ENCODE measurements at regions not wholly inside any gene's neighbourhood (a gene's known extent, or its start where the extent isn't known, plus 50 kb on each side); places are given as distances from the start of the nearest gene placed in this dataset.

DNA sequence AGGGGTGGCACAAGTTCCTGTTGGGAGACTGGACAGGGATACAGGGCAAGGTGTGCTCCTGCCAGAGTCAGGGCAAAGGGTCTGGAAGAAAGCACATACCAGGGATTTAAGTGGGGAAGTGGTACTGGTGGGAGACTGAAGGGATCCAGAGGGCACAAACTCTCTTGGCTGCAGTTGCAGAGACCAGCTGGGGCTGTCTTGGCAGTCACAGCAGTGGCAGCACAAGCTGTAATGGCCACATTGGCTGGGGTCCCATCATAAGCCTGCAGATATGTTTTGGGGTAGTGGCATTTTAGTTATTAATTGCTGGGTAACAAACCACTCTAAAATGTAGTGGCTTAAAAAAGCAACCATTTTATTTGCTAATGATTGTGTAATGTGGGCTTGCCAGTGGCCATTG lies 492.2 kb downstream of the ENC1 start:
- TF ChIP-seq, protein P1, sequence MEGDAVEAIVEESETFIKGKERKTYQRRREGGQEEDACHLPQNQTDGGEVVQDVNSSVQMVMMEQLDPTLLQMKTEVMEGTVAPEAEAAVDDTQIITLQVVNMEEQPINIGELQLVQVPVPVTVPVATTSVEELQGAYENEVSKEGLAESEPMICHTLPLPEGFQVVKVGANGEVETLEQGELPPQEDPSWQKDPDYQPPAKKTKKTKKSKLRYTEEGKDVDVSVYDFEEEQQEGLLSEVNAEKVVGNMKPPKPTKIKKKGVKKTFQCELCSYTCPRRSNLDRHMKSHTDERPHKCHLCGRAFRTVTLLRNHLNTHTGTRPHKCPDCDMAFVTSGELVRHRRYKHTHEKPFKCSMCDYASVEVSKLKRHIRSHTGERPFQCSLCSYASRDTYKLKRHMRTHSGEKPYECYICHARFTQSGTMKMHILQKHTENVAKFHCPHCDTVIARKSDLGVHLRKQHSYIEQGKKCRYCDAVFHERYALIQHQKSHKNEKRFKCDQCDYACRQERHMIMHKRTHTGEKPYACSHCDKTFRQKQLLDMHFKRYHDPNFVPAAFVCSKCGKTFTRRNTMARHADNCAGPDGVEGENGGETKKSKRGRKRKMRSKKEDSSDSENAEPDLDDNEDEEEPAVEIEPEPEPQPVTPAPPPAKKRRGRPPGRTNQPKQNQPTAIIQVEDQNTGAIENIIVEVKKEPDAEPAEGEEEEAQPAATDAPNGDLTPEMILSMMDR (IDR thresholded peaks at IDR 0.05) = no peak
- H3K9me3 ChIP-seq = no peaks in the 10 kb centered on the region
- no peaks in the 10 kb centered on the region for H3K27me3 ChIP-seq
- intact Hi-C loops (cut with DNase I) = no loop called here
- H3K27ac ChIP-seq = no peak overlapping the region
- H3K36me3 ChIP-seq = no peaks in the 10 kb centered on the region
- H3K9ac ChIP-seq (ENCODE audit: low read depth in 2 of 2, low read length in 2 of 2) = no peak overlapping the region
- no peak for DNase-seq
- no peaks in the 10 kb centered on the region for H3K4me1 ChIP-seq
- H3K4me3 ChIP-seq = no peak overlapping the region

DNA sequence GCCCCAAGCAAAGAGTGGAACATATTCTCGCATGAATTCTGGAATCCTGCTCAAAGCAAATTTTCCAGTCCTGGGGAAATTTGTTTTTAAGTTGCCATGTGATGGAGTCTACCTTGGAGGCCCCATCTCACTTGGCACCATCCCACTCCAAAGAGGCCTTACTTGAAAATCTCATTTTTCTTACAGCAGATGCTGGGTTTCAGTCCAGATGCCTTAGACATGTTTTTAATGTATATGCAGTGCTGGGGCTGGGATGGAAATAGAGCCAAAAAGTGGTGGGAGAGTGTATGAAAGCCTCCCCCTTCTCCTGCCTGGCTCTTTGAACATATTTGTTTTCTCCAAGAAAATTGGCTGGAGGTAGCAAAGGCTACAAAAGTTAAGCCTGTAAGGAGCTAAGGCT lies 493.7 kb downstream of the ENC1 start:
- H3K4me3 ChIP-seq = no peak overlapping the region
- no peaks in the 10 kb centered on the region for H3K9me3 ChIP-seq
- intact Hi-C loops (cut with DNase I) = no loop called here
- H3K9ac ChIP-seq (ENCODE audit: low read depth in 2 of 2, low read length in 2 of 2) = no peak overlapping the region
- no peak overlapping the region for H3K27ac ChIP-seq
- H3K4me1 ChIP-seq = no peaks in the 10 kb centered on the region
- H3K27me3 ChIP-seq = no peaks in the 10 kb centered on the region
- TF ChIP-seq, protein P1 (IDR thresholded peaks at IDR 0.05) = no peak
- no peaks in the 10 kb centered on the region for H3K36me3 ChIP-seq
- DNase-seq = no peak

DNA sequence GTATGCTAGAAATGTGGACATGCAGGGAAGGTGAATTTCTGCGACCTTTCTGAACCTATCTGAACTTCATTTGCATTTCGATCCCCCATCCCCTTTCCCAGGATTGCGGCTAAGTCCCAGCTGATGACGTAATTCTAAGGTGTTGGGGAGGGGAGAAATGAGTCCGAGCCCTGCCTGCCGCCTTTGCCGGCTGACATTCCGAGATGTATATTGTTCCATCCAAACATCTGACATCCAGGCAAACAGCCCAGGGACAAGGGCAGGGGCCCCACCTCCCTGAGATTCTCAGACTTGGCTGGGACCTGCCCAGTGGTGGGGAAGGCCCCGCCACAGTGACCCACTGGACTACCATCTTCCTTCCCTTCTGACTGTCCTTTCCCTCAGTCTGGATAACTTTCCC lies 494.6 kb downstream of the ENC1 start:
- no peaks in the 10 kb centered on the region for H3K36me3 ChIP-seq
- no peaks in the 10 kb centered on the region for H3K9me3 ChIP-seq
- H3K4me1 ChIP-seq = no peaks in the 10 kb centered on the region
- no peak overlapping the region for H3K4me3 ChIP-seq
- DNase-seq = no peak
- H3K9ac ChIP-seq (ENCODE audit: low read depth in 2 of 2, low read length in 2 of 2) = no peak overlapping the region
- intact Hi-C loops (cut with DNase I) = no loop called here
- H3K27me3 ChIP-seq = no peaks in the 10 kb centered on the region
- no peak overlapping the region for H3K27ac ChIP-seq
- TF ChIP-seq, protein P1 (IDR thresholded peaks at IDR 0.05) = no peak

DNA sequence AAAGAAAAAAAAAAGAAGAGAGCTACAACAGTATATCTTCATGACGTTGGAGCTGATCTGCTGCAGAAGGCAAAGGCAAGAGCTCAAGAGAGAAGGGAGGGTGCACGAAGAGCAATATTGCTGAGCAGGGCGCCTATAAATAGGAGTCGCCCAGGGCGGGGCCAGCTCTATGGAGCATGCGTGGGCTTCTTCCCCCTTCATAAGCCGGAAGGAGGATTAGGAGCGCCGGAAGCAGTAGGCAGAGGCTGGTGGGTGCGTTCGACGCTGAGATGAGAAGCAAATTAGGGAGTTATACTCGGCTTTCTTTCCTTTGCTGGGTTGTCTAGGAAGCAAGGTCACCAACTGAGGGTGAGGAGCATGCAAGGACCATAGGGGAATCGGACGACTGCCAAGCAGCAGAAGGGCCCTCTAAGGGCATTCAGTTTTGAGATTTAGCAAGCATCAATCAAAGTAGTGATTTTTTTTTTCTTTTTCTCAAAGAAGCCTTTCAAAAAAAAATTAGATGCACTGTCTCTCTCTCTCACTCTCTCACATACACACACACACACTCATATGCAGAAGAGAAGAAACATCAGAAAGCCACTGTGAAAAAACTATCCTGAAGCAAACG lies 496.7 kb downstream of the ENC1 start:
- intact Hi-C loops (cut with DNase I) = no loop called here
- no peak overlapping the region for H3K4me3 ChIP-seq
- no peaks in the 10 kb centered on the region for H3K36me3 ChIP-seq
- no peaks in the 10 kb centered on the region for H3K9me3 ChIP-seq
- DNase-seq = no peak
- H3K9ac ChIP-seq (ENCODE audit: low read depth in 2 of 2, low read length in 2 of 2) = no peak overlapping the region
- TF ChIP-seq, protein P1 (IDR thresholded peaks at IDR 0.05) = no peak
- no peaks in the 10 kb centered on the region for H3K27me3 ChIP-seq
- no peaks in the 10 kb centered on the region for H3K4me1 ChIP-seq
- no peak overlapping the region for H3K27ac ChIP-seq

DNA sequence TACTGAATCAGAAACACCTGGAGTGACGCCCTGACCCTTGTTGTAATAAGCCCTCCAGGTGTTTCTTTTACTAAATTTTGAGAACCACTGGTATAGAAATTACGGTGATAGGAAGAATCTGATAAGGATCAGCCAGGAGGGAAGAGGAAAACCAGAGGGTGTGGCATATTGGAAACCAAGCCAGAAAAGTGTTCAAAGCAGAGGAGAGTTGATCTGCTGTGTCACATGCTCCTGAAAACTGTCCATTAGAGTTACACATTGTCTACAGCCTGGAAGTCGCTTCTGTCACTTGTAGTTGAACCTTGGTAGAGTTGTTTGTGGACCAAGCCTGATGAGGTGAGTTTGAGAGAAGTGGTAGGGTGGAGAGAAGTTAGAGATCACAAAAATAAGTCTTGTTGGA lies 497.4 kb downstream of the ENC1 start:
- Histone ChIP-seq H3K4me1 (no peaks in the 10 kb centered on the region), H3K9ac (ENCODE audit: low read depth in 2 of 2, low read length in 2 of 2) (no peak overlapping the region), H3K4me3 (no peak overlapping the region), H3K36me3 (no peaks in the 10 kb centered on the region), H3K27me3 (no peaks in the 10 kb centered on the region), H3K27ac (no peak overlapping the region), H3K9me3 (no peaks in the 10 kb centered on the region)
- TF ChIP-seq, protein P1 (IDR thresholded peaks at IDR 0.05) = no peak
- DNase-seq = no peak
- intact Hi-C loops (cut with DNase I) = no loop called here

Data from colonic mucosa (tissue), 4 donors.